H9 (cell line): ENCODE measurements at regions not wholly inside any gene's neighbourhood (a gene's known extent, or its start where the extent isn't known, plus 50 kb on each side); places are given as distances from the start of the nearest gene placed in this dataset.

Source experiments
- DNase-seq: peaks from one replicate; pipeline ENCODE4 v3.0.0-alpha.2; 2017
- H2AFZ ChIP-seq: one replicate; pipeline ENCODE4 v1.6.1; 2013; ENCODE audit warnings: mild to moderate bottlenecking, low read length, control low read depth, moderate library complexity
- H2AK5ac ChIP-seq: 2 replicates; pipeline ENCODE4 v1.6.1; 2013; ENCODE audit warnings: low read length, control low read depth, mixed read lengths; ENCODE audit not compliant: insufficient read length
- H2BK120ac ChIP-seq: one replicate; pipeline ENCODE4 v1.6.1; 2013; ENCODE audit warnings: low read depth, mild to moderate bottlenecking, low read length, control low read depth, inconsistent platforms; ENCODE audit not compliant: poor library complexity, severe bottlenecking
- H2BK12ac ChIP-seq: 2 replicates; pipeline ENCODE4 v1.6.1; 2013; ENCODE audit warnings: low read length, control low read depth, mixed read lengths, low read depth; ENCODE audit not compliant: insufficient read length
- H2BK15ac ChIP-seq: 2 replicates; pipeline ENCODE4 v1.6.1; 2013; ENCODE audit warnings: low read depth, low read length, control low read depth
- H2BK20ac ChIP-seq: one replicate; pipeline ENCODE4 v1.6.1; 2013; ENCODE audit warnings: low read depth, mild to moderate bottlenecking, low read length, control low read depth, inconsistent platforms; ENCODE audit not compliant: poor library complexity, severe bottlenecking
- H2BK5ac ChIP-seq: 2 replicates; pipeline ENCODE4 v1.6.1; 2013; ENCODE audit warnings: low read length, control low read depth, mixed read lengths; ENCODE audit not compliant: insufficient read length
- H3K14ac ChIP-seq: 2 replicates; pipeline ENCODE4 v1.6.1; 2013; ENCODE audit warnings: low read length, control low read depth; ENCODE audit not compliant: insufficient read depth
- H3K18ac ChIP-seq: 2 replicates; pipeline ENCODE4 v1.6.1; 2013; ENCODE audit warnings: low read depth, mild to moderate bottlenecking, mixed read lengths, low read length, control low read depth; ENCODE audit not compliant: insufficient read length
- H3K23ac ChIP-seq: 2 replicates; pipeline ENCODE4 v1.6.1; 2013; ENCODE audit warnings: low read length, control low read depth, mixed read lengths, low read depth; ENCODE audit not compliant: insufficient read length
- H3K23me2 ChIP-seq: 2 replicates; pipeline ENCODE4 v1.6.1; 2013; ENCODE audit warnings: low read depth, mild to moderate bottlenecking, mixed read lengths, low read length, control low read depth; ENCODE audit not compliant: insufficient read length, poor library complexity, severe bottlenecking
- H3K27ac ChIP-seq: 2 replicates; pipeline ENCODE4 v1.5.1; 2013; ENCODE audit warnings: low read length, control low read depth, mixed read lengths, low read depth; ENCODE audit not compliant: insufficient read length
- H3K27me3 ChIP-seq: 2 replicates; pipeline ENCODE4 v1.6.1; 2013; ENCODE audit warnings: low read length, control low read depth, inconsistent platforms; ENCODE audit not compliant: insufficient read depth
- H3K4ac ChIP-seq: 2 replicates; pipeline ENCODE4 v1.6.1; 2013; ENCODE audit warnings: low read depth, mild to moderate bottlenecking, control low read depth, inconsistent platforms, low read length, moderate library complexity
- H3K4me1 ChIP-seq: 2 replicates; pipeline ENCODE4 v1.6.1; 2013; ENCODE audit warnings: low read length, control low read depth, inconsistent platforms; ENCODE audit not compliant: insufficient read depth
- H3K4me2 ChIP-seq: 2 replicates; pipeline ENCODE4 v1.6.1; 2013; ENCODE audit warnings: low read length, control low read depth, mixed read lengths; ENCODE audit not compliant: insufficient read length, insufficient read depth
- H3K56ac ChIP-seq: 2 replicates; pipeline ENCODE4 v1.6.1; 2013; ENCODE audit warnings: low read depth, mild to moderate bottlenecking, mixed read lengths, low read length, control low read depth; ENCODE audit not compliant: insufficient read length
- H3K79me1 ChIP-seq: 2 replicates; pipeline ENCODE4 v1.6.1; 2013; ENCODE audit warnings: low read depth, mild to moderate bottlenecking, moderate library complexity, low read length, control low read depth, inconsistent platforms; ENCODE audit not compliant: insufficient read depth, poor library complexity, severe bottlenecking
- H3K79me2 ChIP-seq: 2 replicates; pipeline ENCODE4 v1.6.1; 2013; ENCODE audit warnings: low read length, control low read depth, inconsistent platforms; ENCODE audit not compliant: insufficient read depth
- H3K9ac ChIP-seq: 2 replicates; pipeline ENCODE4 v1.6.1; 2013; ENCODE audit warnings: low read length, control low read depth, mixed read lengths; ENCODE audit not compliant: insufficient read length; ENCODE audit errors: extremely low read depth
- H3K9me3 ChIP-seq: one replicate; pipeline ENCODE4 v1.6.1; 2013; ENCODE audit warnings: low read depth, low read length, inconsistent platforms; ENCODE audit not compliant: control insufficient read depth
- H3T11ph ChIP-seq: one replicate; pipeline ENCODE4 v1.6.1; 2013; ENCODE audit warnings: mild to moderate bottlenecking, low read length, control low read depth, inconsistent platforms
- H4K20me1 ChIP-seq: one replicate; pipeline ENCODE4 v1.6.1; 2013; ENCODE audit not compliant: control insufficient read depth, insufficient read length, insufficient read depth
- H4K5ac ChIP-seq: 2 replicates; pipeline ENCODE4 v1.6.1; 2013; ENCODE audit warnings: low read depth, mild to moderate bottlenecking, mixed read lengths, low read length, control low read depth; ENCODE audit not compliant: insufficient read length
- H4K8ac ChIP-seq: replicated peaks from 2 replicates; pipeline ENCODE4 v1.6.1; 2013; ENCODE audit warnings: low read length, control low read depth, mixed read lengths, low read depth; ENCODE audit not compliant: insufficient read length
- H4K91ac ChIP-seq: 2 replicates; pipeline ENCODE4 v1.6.1; 2013; ENCODE audit warnings: low read depth, mild to moderate bottlenecking, moderate library complexity, mixed read lengths, low read length, control low read depth; ENCODE audit not compliant: insufficient read length
- H3K27ac Mint-ChIP-seq, 3 experiments: 2 replicates in 2 of 3; 3 replicates in 1 of 3; pipeline ENCODE4 v1.8.0; 2020 to 2021; ENCODE audit warnings: mixed read lengths in 3 of 3, mild to moderate bottlenecking in 1 of 3, moderate library complexity in 1 of 3
- H3K27me3 Mint-ChIP-seq: 2 replicates; pipeline ENCODE4 v1.8.0; 2021; ENCODE audit warnings: low read depth, mild to moderate bottlenecking, moderate library complexity, mixed read lengths
- H3K36me3 Mint-ChIP-seq, 3 experiments: 2 replicates in 2 of 3; 3 replicates in 1 of 3; pipeline ENCODE4 v1.8.0; 2020 to 2021; ENCODE audit warnings: low read depth in 3 of 3, mixed read lengths in 3 of 3; ENCODE audit not compliant: insufficient read depth in 1 of 3
- H3K4me1 Mint-ChIP-seq, 2 experiments: 2 replicates each; pipeline ENCODE4 v1.8.0; 2020; ENCODE audit warnings: mixed read lengths in 2 of 2
- H3K4me3 Mint-ChIP-seq, 2 experiments: 2 replicates in 1 of 2; 3 replicates in 1 of 2; pipeline ENCODE4 v1.8.0; 2020 to 2021; ENCODE audit warnings: mild to moderate bottlenecking in 2 of 2, mixed read lengths in 2 of 2, moderate library complexity in 1 of 2
- H3K9me3 Mint-ChIP-seq, 2 experiments: 2 replicates in 1 of 2; 3 replicates in 1 of 2; pipeline ENCODE4 v1.8.0; 2020; ENCODE audit warnings: mild to moderate bottlenecking in 2 of 2, mixed read lengths in 2 of 2, moderate library complexity in 1 of 2
- CTCF ChIP-seq: fragments of 200-600 bp; sonication (generic); conservative IDR thresholded peaks from 3 replicates; pipeline ENCODE4 v1.8.0; 2021; ENCODE audit warnings: antibody characterized with exemption, mild to moderate bottlenecking
- WGBS: extraction: QIAGEN DNeasy Blood & Tissue Kit; methylation state at CpG from one replicate; pipeline ENCODE4 v1.1.7; 2013; ENCODE audit warnings: missing lambda C conversion rate, low lambda C conversion rate, mixed read lengths; ENCODE audit not compliant: insufficient read length; ENCODE audit errors: extremely low coverage; 5-methylcytosine and 5-hydroxymethylcytosine counted together

GRCh38 chr9:1383899-1384455 is 333.8 kb downstream of the DMRT2 start:
- no peak overlapping the region for H2BK120ac ChIP-seq
- H4K20me1 ChIP-seq: no peaks in the 10 kb centered on the region
- H4K5ac ChIP-seq: no peak overlapping the region
- no peak overlapping the region for H2AFZ ChIP-seq
- TF ChIP-seq CTCF: no peak
- no peaks in the 10 kb centered on the region for H3K27me3 ChIP-seq
- no peak overlapping the region for H4K8ac ChIP-seq
- H3K4me1 Mint-ChIP-seq: no peaks in the 10 kb centered on the region
- H3K23ac ChIP-seq: no peak overlapping the region
- H4K91ac ChIP-seq: no peak overlapping the region
- H3K9me3 Mint-ChIP-seq: peaks cover 0 to 41% of the 10 kb centered on the region in 2 experiments; a peak in 2 of 5 replicates
- H3K79me2 ChIP-seq: no peaks in the 10 kb centered on the region
- WGBS: no CpG with 5 or more reads among the region's 4 CpGs
- no peak for DNase-seq
- H3K4me2 ChIP-seq: no peak overlapping the region
- H2BK12ac ChIP-seq: no peak overlapping the region
- H3K9me3 ChIP-seq: peaks cover 14% of the 10 kb centered on the region
- H3K79me1 ChIP-seq: no peaks in the 10 kb centered on the region
- H2BK5ac ChIP-seq: no peak overlapping the region
- no peak overlapping the region for H3K27ac Mint-ChIP-seq
- H3K4me1 ChIP-seq: no peaks in the 10 kb centered on the region
- H2AK5ac ChIP-seq: no peak overlapping the region
- no peaks in the 10 kb centered on the region for H3K23me2 ChIP-seq
- no peak overlapping the region for H3K27ac ChIP-seq
- H2BK20ac ChIP-seq: no peak overlapping the region
- no peak overlapping the region for H3K18ac ChIP-seq
- no peak overlapping the region for H3K9ac ChIP-seq
- H3K4ac ChIP-seq: no peak overlapping the region
- peaks cover 0 to 1% (median 0%) of the 10 kb centered on the region in 3 experiments; a peak in 1 of 7 replicates for H3K36me3 Mint-ChIP-seq
- peaks cover 3% of the 10 kb centered on the region for H3K27me3 Mint-ChIP-seq
- H3K14ac ChIP-seq: no peak overlapping the region
- no peak overlapping the region for H3T11ph ChIP-seq
- H3K4me3 Mint-ChIP-seq: no peak overlapping the region
- H3K56ac ChIP-seq: no peak overlapping the region
- H2BK15ac ChIP-seq: no peak overlapping the region
